Posterior vena cava (tissue), 2 donors: ENCODE measurements at regions not wholly inside any gene's neighbourhood (a gene's known extent, or its start where the extent isn't known, plus 50 kb on each side); places are given as distances from the start of the nearest gene placed in this dataset.
"Not testable (repeated sequence)": the region's sequence is repeated elsewhere in the genome, so short reads cannot be mapped to it uniquely, and the experiment has no call there.

Experiments
- DNase-seq: peaks from one replicate; pipeline ENCODE4 v3.0.0-alpha.2; 2020; ENCODE audit warnings: low spot score
- intact Hi-C, 2 donors: fragments of 100-400 bp; cut with DNase I; formaldehyde crosslinking; loops; one replicate each; pipeline versions ENCODE4 v1.14.1 to v1.14.2; 2022 to 2023
- donor health status: DM: yes; HTN: yes; CAD: no.
- donor health status: DM: yes; HTN: yes; CAD: no.

- DNase-seq: no peak
- intact Hi-C loops: no loop called here
Measured at GRCh38 chr12:128077211-128077916, 189.6 kb upstream of the TMEM132C start.

- no peak for DNase-seq
- intact Hi-C loops: no loop called here
Measured at GRCh38 chr12:128077917-128078298, 189.1 kb upstream of the TMEM132C start.

GRCh38 chr12:128078301-128078971 is 188.5 kb upstream of the TMEM132C start:
- intact Hi-C loops: no loop called here
- DNase-seq: no peak

- intact Hi-C loops: no loop called here
- no peak for DNase-seq
Measured at GRCh38 chr12:128079446-128079845, 187.5 kb upstream of the TMEM132C start.

GRCh38 chr12:128083132-128083729 is 183.7 kb upstream of the TMEM132C start:
- DNase-seq: no peak
- intact Hi-C loops: no loop called here

- intact Hi-C loops: no loop called here
- no peak for DNase-seq
Measured at GRCh38 chr12:128088926-128089325, 178.0 kb upstream of the TMEM132C start.

GRCh38 chr12:128089961-128090360 is 177.0 kb upstream of the TMEM132C start:
- intact Hi-C loops: no loop called here
- no peak for DNase-seq

GRCh38 chr12:128091101-128091720 is 175.8 kb upstream of the TMEM132C start:
- no peak for DNase-seq
- intact Hi-C loops: no loop called here

- DNase-seq: no peak
- intact Hi-C loops: no loop called here
Measured at GRCh38 chr12:128091951-128092382, 175.0 kb upstream of the TMEM132C start.

GRCh38 chr12:128098730-128099129 is 168.2 kb upstream of the TMEM132C start:
- intact Hi-C loops: no loop called here
- no peak for DNase-seq

- intact Hi-C loops: no loop called here
- no peak for DNase-seq
Measured at GRCh38 chr12:128103152-128103551, 163.8 kb upstream of the TMEM132C start.

- no peak for DNase-seq
- intact Hi-C loops: no loop called here
Measured at GRCh38 chr12:128109236-128109635, 157.7 kb upstream of the TMEM132C start.

- intact Hi-C loops: no loop called here
Measured at GRCh38 chr12:128109636-128110035, 157.3 kb upstream of the TMEM132C start.

GRCh38 chr12:128111333-128111732 is 155.6 kb upstream of the TMEM132C start:
- DNase-seq: no peak
- intact Hi-C loops: no loop called here

More at GRCh38 chr12:128109636-128110035, 157.3 kb upstream of the TMEM132C start:
- DNase-seq: no peak

GRCh38 chr12:128111951-128112350 is 155.0 kb upstream of the TMEM132C start:
- DNase-seq: no peak
- intact Hi-C loops: no loop called here

- intact Hi-C loops: not testable (repeated sequence)
Measured at GRCh38 chr12:128113250-128113649, 153.7 kb upstream of the TMEM132C start.

GRCh38 chr12:128114485-128114884 is 152.5 kb upstream of the TMEM132C start:
- intact Hi-C loops: no loop called here
- DNase-seq: no peak

More at GRCh38 chr12:128113250-128113649, 153.7 kb upstream of the TMEM132C start:
- DNase-seq: not testable (repeated sequence)

GRCh38 chr12:128116537-128116936 is 150.4 kb upstream of the TMEM132C start:
- intact Hi-C loops: no loop called here
- no peak for DNase-seq

GRCh38 chr12:128120035-128120434 is 146.9 kb upstream of the TMEM132C start:
- intact Hi-C loops: no loop called here
- DNase-seq: no peak

GRCh38 chr12:128121424-128121823 is 145.5 kb upstream of the TMEM132C start:
- intact Hi-C loops: no loop called here
- DNase-seq: no peak
